H1 (cell line): ENCODE measurements at regions not wholly inside any gene's neighbourhood (a gene's known extent, or its start where the extent isn't known, plus 50 kb on each side); places are given as distances from the start of the nearest gene placed in this dataset.

Source experiments
- CBX8 ChIP-seq: fragments of 300-800, 300-1000 bp; sonication (generic); IDR thresholded peaks from 2 replicates; pipeline ENCODE4 v1.7.1; 2016; ENCODE audit warnings: low read depth, low read length, borderline replicate concordance
- CHD1 ChIP-seq: IDR thresholded peaks from 2 replicates; pipeline ENCODE4 v1.6.1; 2012; ENCODE audit warnings: low read depth, low read length, improper control_type of control experiment
- HDAC2 ChIP-seq, 2 experiments: fragments of 300-600 bp in 1 of 2; sonication (generic) in 1 of 2; IDR thresholded peaks; 2 replicates each; pipeline ENCODE4 v1.6.1; 2011 to 2012; ENCODE audit warnings: low read depth in 2 of 2, low read length in 2 of 2, mild to moderate bottlenecking in 2 of 2, moderate library complexity in 2 of 2, borderline replicate concordance in 1 of 2, inconsistent platforms in 1 of 2
- RNF2 ChIP-seq: fragments of 200-900, 300-1000 bp; sonication (generic); IDR thresholded peaks from 2 replicates; pipeline ENCODE4 v1.7.1; 2016; ENCODE audit warnings: borderline replicate concordance, low read depth, mild to moderate bottlenecking, antibody characterized with exemption, low read length; ENCODE audit not compliant: poor library complexity, severe bottlenecking; ENCODE audit errors: missing control alignments

GRCh38 chr7:109354552-109354951 lies 784.9 kb downstream of the DNAJB9 start (continued):
- TF ChIP-seq CBX8 (no peak), CHD1 (no peak), RNF2 (no peak), HDAC2 (IDR thresholded peaks at IDR 0.05; ENCODE audit: borderline replicate concordance in 1 of 2, low read depth in 2 of 2, low read length in 2 of 2) (no peak)
